ENCODE measurements at regions not wholly inside any gene's neighbourhood (a gene's known extent, or its start where the extent isn't known, plus 50 kb on each side); places are given as distances from the start of the nearest gene placed in this dataset.

DNA sequence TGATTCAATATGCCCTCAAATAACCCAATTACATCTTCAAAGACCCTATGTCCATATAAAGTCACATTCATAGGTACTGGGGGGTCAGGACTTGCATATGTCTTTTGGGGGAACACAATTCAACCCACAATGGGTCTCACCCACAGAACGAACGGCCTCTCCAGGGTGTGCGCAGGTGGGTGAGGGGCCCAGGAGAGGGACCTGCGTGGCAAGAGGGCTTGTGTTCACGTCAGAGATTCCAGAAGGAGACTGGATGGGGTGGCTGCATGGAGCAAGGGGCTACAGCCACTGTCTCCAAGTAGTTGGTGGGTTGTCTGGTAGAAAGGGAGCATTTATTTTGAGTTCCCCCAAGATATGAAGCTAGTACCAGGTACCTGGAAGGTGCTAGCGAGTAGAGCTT, 212.2 kb downstream of the SEC14L1 start:
- TF ChIP-seq, protein P1, sequence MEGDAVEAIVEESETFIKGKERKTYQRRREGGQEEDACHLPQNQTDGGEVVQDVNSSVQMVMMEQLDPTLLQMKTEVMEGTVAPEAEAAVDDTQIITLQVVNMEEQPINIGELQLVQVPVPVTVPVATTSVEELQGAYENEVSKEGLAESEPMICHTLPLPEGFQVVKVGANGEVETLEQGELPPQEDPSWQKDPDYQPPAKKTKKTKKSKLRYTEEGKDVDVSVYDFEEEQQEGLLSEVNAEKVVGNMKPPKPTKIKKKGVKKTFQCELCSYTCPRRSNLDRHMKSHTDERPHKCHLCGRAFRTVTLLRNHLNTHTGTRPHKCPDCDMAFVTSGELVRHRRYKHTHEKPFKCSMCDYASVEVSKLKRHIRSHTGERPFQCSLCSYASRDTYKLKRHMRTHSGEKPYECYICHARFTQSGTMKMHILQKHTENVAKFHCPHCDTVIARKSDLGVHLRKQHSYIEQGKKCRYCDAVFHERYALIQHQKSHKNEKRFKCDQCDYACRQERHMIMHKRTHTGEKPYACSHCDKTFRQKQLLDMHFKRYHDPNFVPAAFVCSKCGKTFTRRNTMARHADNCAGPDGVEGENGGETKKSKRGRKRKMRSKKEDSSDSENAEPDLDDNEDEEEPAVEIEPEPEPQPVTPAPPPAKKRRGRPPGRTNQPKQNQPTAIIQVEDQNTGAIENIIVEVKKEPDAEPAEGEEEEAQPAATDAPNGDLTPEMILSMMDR (conservative IDR thresholded peaks at IDR 0.05 in 1 of 2, IDR thresholded peaks at IDR 0.05 in 1 of 2; ENCODE audit: low read depth in 1 of 2, low read length in 2 of 2) = no peak
- TF ChIP-seq EZH2 (IDR thresholded peaks at IDR 0.05; ENCODE audit: low read length, missing control alignments) = no peak
